GM12878 (cell line): ENCODE measurements at regions not wholly inside any gene's neighbourhood (a gene's known extent, or its start where the extent isn't known, plus 50 kb on each side); places are given as distances from the start of the nearest gene placed in this dataset.

Source experiments
- ATAC-seq: fragments of 200-7000 bp; cut with Tn5 transposase; 3 replicates; pipeline ENCODE4 v1.9.1; 2020; ENCODE audit warnings: mild to moderate bottlenecking, moderate library complexity
- BruUV-seq: library from RNA; stranded (reverse); fragments of 400-500 nt; replicated peaks from 2 replicates; lab custom pipeline; 2021; lab: Mats Ljungman, UMichigan
- CTCF ChIA-PET: fragments of 300-600 bp; sonication (Branson Sonifier 250); formaldehyde crosslinking; extraction: SDS; loops from one replicate; lab custom pipeline; 2021; ENCODE audit warnings: inconsistent platforms; lab: Yijun Ruan, JAX
- POLR2A ChIA-PET: fragments of 350-600 bp; formaldehyde crosslinking; extraction: SDS; loops from one replicate; lab custom pipeline; 2021; ENCODE audit warnings: inconsistent platforms; lab: Charles Lee
- RAD21 ChIA-PET: fragments of 300-600 bp; sonication (Branson Sonifier 250); formaldehyde crosslinking; loops from one replicate; lab custom pipeline; 2023; ENCODE audit warnings: antibody characterized with exemption; ENCODE audit not compliant: unreplicated experiment; lab: Charles Lee
- SMC1A ChIA-PET: fragments of 300-600 bp; sonication (Branson Sonifier 250); formaldehyde crosslinking; loops from one replicate; lab custom pipeline; 2023; ENCODE audit not compliant: unreplicated experiment, uncharacterized antibody; lab: Charles Lee
- DNase-seq: peaks from one replicate; pipeline ENCODE4 v3.0.0-alpha.2; 2011; ENCODE audit warnings: low read depth, low spot score
- FAIRE-seq: peaks from 3 replicates; lab custom pipeline; 2011; peaks lifted over from hg19 to GRCh38; lab: Jason Lieb, UNC
- H2AFZ ChIP-seq: 2 replicates; pipeline ENCODE4 v1.6.0; 2011; ENCODE audit warnings: low read depth, low read length, control low read depth; ENCODE audit not compliant: control insufficient read depth
- H3K27ac ChIP-seq: 2 replicates; pipeline ENCODE4 v1.5.1; 2011; ENCODE audit warnings: control low read depth; ENCODE audit not compliant: control insufficient read depth, insufficient read depth
- H3K27me3 ChIP-seq, 2 experiments: replicated peaks in 1 of 2; 2 replicates each; pipeline versions ENCODE4 v1.6.0 to v1.6.1; 2011; ENCODE audit warnings: low read length in 1 of 2; ENCODE audit not compliant: control insufficient read depth in 2 of 2, insufficient read depth in 2 of 2
- H3K36me3 ChIP-seq, 2 experiments: 2 replicates each; pipeline ENCODE4 v1.5.1; 2011; ENCODE audit warnings: low read length in 1 of 2; ENCODE audit not compliant: control insufficient read depth in 2 of 2, insufficient read depth in 2 of 2
- H3K4me1 ChIP-seq: 2 replicates; pipeline ENCODE4 v1.6.1; 2011; ENCODE audit warnings: mild to moderate bottlenecking, low read length, moderate library complexity, mixed read lengths; ENCODE audit not compliant: control insufficient read depth, insufficient read depth
- H3K4me2 ChIP-seq: 2 replicates; pipeline ENCODE4 v1.6.0; 2011; ENCODE audit warnings: control low read depth; ENCODE audit not compliant: control insufficient read depth, insufficient read depth
- H3K4me3 ChIP-seq: fragments of 200-600 bp; sonication (generic); 2 replicates; pipeline ENCODE4 v1.5.1; 2016
- H3K79me2 ChIP-seq: 2 replicates; pipeline ENCODE4 v1.6.0; 2011; ENCODE audit warnings: low read length; ENCODE audit not compliant: control insufficient read depth, insufficient read depth
- H3K9ac ChIP-seq: 2 replicates; pipeline ENCODE4 v1.8.0; 2011; ENCODE audit warnings: low read length, control low read depth, mixed read lengths; ENCODE audit not compliant: control insufficient read depth, insufficient read depth
- H3K9me3 ChIP-seq: replicated peaks from 3 replicates; pipeline ENCODE4 v1.5.1; 2011; ENCODE audit warnings: mild to moderate bottlenecking, low read length; ENCODE audit not compliant: control insufficient read depth, insufficient read depth
- H4K20me1 ChIP-seq: 2 replicates; pipeline ENCODE4 v1.6.0; 2011; ENCODE audit not compliant: control insufficient read depth, insufficient read depth
- CBX5 ChIP-seq: sonication (generic); IDR thresholded peaks from 2 replicates; pipeline ENCODE4 v1.6.1; 2016; ENCODE audit warnings: low read depth, moderate library complexity, mild to moderate bottlenecking, inconsistent platforms
- FOXM1 ChIP-seq: IDR thresholded peaks from 2 replicates; pipeline ENCODE4 v1.6.1; 2012; ENCODE audit warnings: low read depth, mild to moderate bottlenecking, inconsistent platforms, low read length, moderate library complexity
- MEF2A ChIP-seq: IDR thresholded peaks from 2 replicates; pipeline ENCODE4 v1.6.1; 2011; ENCODE audit warnings: low read depth, mild to moderate bottlenecking, low read length, moderate library complexity; ENCODE audit not compliant: insufficient read depth
- NBN ChIP-seq: fragments of 450-650 bp; IDR thresholded peaks from 2 replicates; pipeline ENCODE4 v1.6.1; 2016
- POU2F2 ChIP-seq: IDR thresholded peaks from 3 replicates; pipeline ENCODE4 v1.6.1; 2011; ENCODE audit warnings: low read depth, mild to moderate bottlenecking, low read length, borderline replicate concordance
- SKIL ChIP-seq: fragments of 450-650 bp; IDR thresholded peaks from 2 replicates; pipeline ENCODE4 v1.6.1; 2017; ENCODE audit warnings: mild to moderate bottlenecking, low read depth, inconsistent platforms; ENCODE audit not compliant: poor library complexity, severe bottlenecking
- SREBF2 ChIP-seq: IDR thresholded peaks from 2 replicates; pipeline ENCODE4 v1.6.1; 2012; ENCODE audit warnings: mild to moderate bottlenecking, low read length
- TBL1XR1 ChIP-seq: IDR thresholded peaks from 2 replicates; pipeline ENCODE4 v1.6.1; 2012; ENCODE audit warnings: low read depth, low read length, improper control_type of control experiment
- YY1 ChIP-seq: IDR thresholded peaks from 2 replicates; pipeline ENCODE4 v1.6.1; 2011; ENCODE audit warnings: low read depth, mild to moderate bottlenecking, low read length
- ZBTB40 ChIP-seq: fragments of 450-650 bp; IDR thresholded peaks from 2 replicates; pipeline ENCODE4 v1.6.1; 2016; ENCODE audit warnings: mild to moderate bottlenecking, moderate library complexity, borderline replicate concordance
- ZNF217 ChIP-seq: fragments of 450-650 bp; IDR thresholded peaks from 2 replicates; pipeline ENCODE4 v1.6.1; 2017; ENCODE audit warnings: antibody characterized with exemption, mild to moderate bottlenecking
- ZNF384 ChIP-seq: IDR thresholded peaks from 2 replicates; pipeline ENCODE4 v1.6.1; 2012; ENCODE audit warnings: low read depth, mild to moderate bottlenecking, low read length, improper control_type of control experiment, borderline replicate concordance
- WGBS: methylation state at CpG from one replicate; pipeline ENCODE4 v1.1.6; 2016; ENCODE audit warnings: low lambda C conversion rate; ENCODE audit not compliant: insufficient replicate concordance, insufficient coverage; ENCODE audit errors: missing lambda C conversion rate; 5-methylcytosine and 5-hydroxymethylcytosine counted together
- in situ Hi-C: fragments of 300-500 bp; cut with MboI; formaldehyde crosslinking; loops from 9 replicates; pipeline ENCODE4 v1.14.3; 2018; ENCODE audit warnings: mixed read lengths
- intact Hi-C: fragments of 100-400 bp; cut with micrococcal nuclease; formaldehyde crosslinking; loops from one replicate; pipeline ENCODE4 v1.14.2; 2022; ENCODE audit not compliant: unreplicated experiment

- Histone ChIP-seq H3K4me2 (no peak overlapping the region), H4K20me1 (no peaks in the 10 kb centered on the region), H3K4me1 (no peaks in the 10 kb centered on the region), H2AFZ (no peak overlapping the region), H3K79me2 (no peaks in the 10 kb centered on the region), H3K9ac (no peak overlapping the region), H3K27ac (no peak overlapping the region), H3K27me3 (no peaks in the 10 kb centered on the region), H3K9me3 (no peaks in the 10 kb centered on the region), H3K36me3 (no peaks in the 10 kb centered on the region), H3K4me3 (no peak overlapping the region)
- FAIRE-seq, result no peak
- ChIA-PET SMC1A (no interaction called here), CTCF (no interaction called here), RAD21 (no interaction called here), POLR2A (no interaction called here)
- in situ Hi-C loops, result no loop called here
- TF ChIP-seq ZNF384, result no peak
- TF ChIP-seq FOXM1, result no peak
- no peak for TF ChIP-seq YY1
- TF ChIP-seq TBL1XR1, result no peak
- no peak for TF ChIP-seq SREBF2
- TF ChIP-seq MEF2A, result no peak
- no peak for TF ChIP-seq CBX5
- TF ChIP-seq SKIL, result no peak
- no peak for TF ChIP-seq POU2F2
- no peak for TF ChIP-seq ZBTB40
- no peak for TF ChIP-seq NBN
- TF ChIP-seq ZNF217, result no peak
- ATAC-seq, result no peak
- DNase-seq, result no peak
- intact Hi-C loops, result no loop called here
- 0% methylated on average over 1 of the region's 1 CpG for WGBS
- BruUV-seq, result no TSS peak
Measured at GRCh38 chr3:70582803-70583202, 270.4 kb upstream of the MDFIC2 start.
